Ishikawa (cell line): ENCODE measurements at regions not wholly inside any gene's neighbourhood (a gene's known extent, or its start where the extent isn't known, plus 50 kb on each side); places are given as distances from the start of the nearest gene placed in this dataset.

ENCODE experiments used
- CEBPB ChIP-seq: IDR thresholded peaks from 2 replicates; pipeline ENCODE4 v1.6.1; 2012
- CREB1 ChIP-seq: IDR thresholded peaks from 2 replicates; pipeline ENCODE4 v1.6.1; 2012; ENCODE audit warnings: low read depth
- EGR1 ChIP-seq: IDR thresholded peaks from 2 replicates; pipeline ENCODE4 v1.6.1; 2012
- EP300 ChIP-seq: IDR thresholded peaks from 2 replicates; pipeline ENCODE4 v1.6.1; 2012; ENCODE audit warnings: borderline replicate concordance
- FOXM1 ChIP-seq: IDR thresholded peaks from 2 replicates; pipeline ENCODE4 v1.6.1; 2012; ENCODE audit warnings: low read depth, borderline replicate concordance
- MAX ChIP-seq: IDR thresholded peaks from 2 replicates; pipeline ENCODE4 v1.6.1; 2012
- NFIC ChIP-seq: IDR thresholded peaks from 2 replicates; pipeline ENCODE4 v1.6.1; 2012
- RAD21 ChIP-seq: IDR thresholded peaks from 2 replicates; pipeline ENCODE4 v1.6.1; 2012; ENCODE audit warnings: low read depth
- REST ChIP-seq: IDR thresholded peaks from 2 replicates; pipeline ENCODE4 v1.6.1; 2012; ENCODE audit warnings: low read depth, mild to moderate bottlenecking
- TAF1 ChIP-seq: IDR thresholded peaks from 2 replicates; pipeline ENCODE4 v1.6.1; 2012; ENCODE audit warnings: low read depth, mild to moderate bottlenecking
- TCF12 ChIP-seq: IDR thresholded peaks from 2 replicates; pipeline ENCODE4 v1.6.1; 2012; ENCODE audit warnings: low read depth
- TEAD4 ChIP-seq: IDR thresholded peaks from 2 replicates; pipeline ENCODE4 v1.6.1; 2012
- USF1 ChIP-seq: IDR thresholded peaks from 2 replicates; pipeline ENCODE4 v1.6.1; 2012
- YY1 ChIP-seq: IDR thresholded peaks from 2 replicates; pipeline ENCODE4 v1.6.1; 2012; ENCODE audit warnings: low read depth

- no peak for TF ChIP-seq EP300
- TF ChIP-seq FOXM1 = no peak
- TF ChIP-seq YY1 = no peak
- TF ChIP-seq CEBPB = no peak
- TF ChIP-seq NFIC = no peak
- TF ChIP-seq CREB1 = no peak
- no peak for TF ChIP-seq TCF12
- TF ChIP-seq EGR1 = no peak
- no peak for TF ChIP-seq REST
- TF ChIP-seq RAD21 = no peak
- no peak for TF ChIP-seq MAX
- TF ChIP-seq TEAD4 = no peak
- TF ChIP-seq USF1 = no peak
- TF ChIP-seq TAF1 = no peak
Measured at GRCh38 chr19:13665125-13665905, 99.0 kb upstream of the MRI1 start.
